Left ventricle myocardium inferior (tissue), 1 donor: ENCODE measurements at regions not wholly inside any gene's neighbourhood (a gene's known extent, or its start where the extent isn't known, plus 50 kb on each side); places are given as distances from the start of the nearest gene placed in this dataset.

Experiments
- DNase-seq: peaks from one replicate; pipeline ENCODE4 v3.0.0-alpha.2; 2020
- H3K27ac ChIP-seq: fragments of 200-600 bp; replicated peaks from 2 replicates; pipeline ENCODE4 v1.8.0; 2021
- H3K27me3 ChIP-seq: fragments of 200-600 bp; 2 replicates; pipeline ENCODE4 v1.8.0; 2021; ENCODE audit warnings: low read depth
- H3K36me3 ChIP-seq: fragments of 200-600 bp; 2 replicates; pipeline ENCODE4 v1.8.0; 2021
- H3K4me1 ChIP-seq: fragments of 200-600 bp; 2 replicates; pipeline ENCODE4 v1.8.0; 2021
- H3K4me3 ChIP-seq: fragments of 200-600 bp; 2 replicates; pipeline ENCODE4 v1.8.0; 2021; ENCODE audit warnings: mild to moderate bottlenecking, moderate library complexity
- H3K9me3 ChIP-seq: fragments of 200-600 bp; replicated peaks from 2 replicates; pipeline ENCODE4 v1.8.0; 2021
- intact Hi-C: fragments of 100-400 bp; cut with micrococcal nuclease; formaldehyde crosslinking; loops from one replicate; pipeline ENCODE4 v1.11.0; 2022
- TF ChIP-seq, protein P1 (sequence below): fragments of 200-600 bp; IDR thresholded peaks from 2 replicates; pipeline ENCODE4 v1.8.0; 2021; ENCODE audit warnings: antibody characterized with exemption, mild to moderate bottlenecking, borderline replicate concordance
- donor health status: DM: no; HTN: yes; CAD: no; lungs with severe emphysema.

DNA sequence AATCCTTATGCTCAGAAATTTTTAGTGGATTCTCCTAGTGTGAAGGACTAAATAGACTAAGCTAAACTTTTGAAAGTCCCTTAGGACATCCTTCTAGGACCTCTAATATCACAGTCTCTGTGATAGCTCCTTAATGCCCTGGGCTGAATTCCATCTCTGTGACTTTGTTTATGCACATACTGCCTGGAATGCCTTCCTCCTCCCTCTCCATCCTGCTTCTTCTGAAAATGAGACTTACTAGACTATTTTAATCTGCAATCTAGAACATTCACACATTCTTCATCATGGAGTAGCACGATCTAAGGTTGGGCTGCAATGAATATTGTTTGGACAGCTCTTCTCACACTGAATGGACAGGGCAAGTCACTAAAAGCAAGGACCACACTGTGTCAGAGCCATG is 65.0 kb upstream of the MSX1 start:
- no peak for DNase-seq
- H3K9me3 ChIP-seq, result peaks cover 3% of the 10 kb centered on the region
- H3K36me3 ChIP-seq, result no peaks in the 10 kb centered on the region
- peaks cover 37% of the 10 kb centered on the region for H3K27me3 ChIP-seq
- TF ChIP-seq, protein P1, sequence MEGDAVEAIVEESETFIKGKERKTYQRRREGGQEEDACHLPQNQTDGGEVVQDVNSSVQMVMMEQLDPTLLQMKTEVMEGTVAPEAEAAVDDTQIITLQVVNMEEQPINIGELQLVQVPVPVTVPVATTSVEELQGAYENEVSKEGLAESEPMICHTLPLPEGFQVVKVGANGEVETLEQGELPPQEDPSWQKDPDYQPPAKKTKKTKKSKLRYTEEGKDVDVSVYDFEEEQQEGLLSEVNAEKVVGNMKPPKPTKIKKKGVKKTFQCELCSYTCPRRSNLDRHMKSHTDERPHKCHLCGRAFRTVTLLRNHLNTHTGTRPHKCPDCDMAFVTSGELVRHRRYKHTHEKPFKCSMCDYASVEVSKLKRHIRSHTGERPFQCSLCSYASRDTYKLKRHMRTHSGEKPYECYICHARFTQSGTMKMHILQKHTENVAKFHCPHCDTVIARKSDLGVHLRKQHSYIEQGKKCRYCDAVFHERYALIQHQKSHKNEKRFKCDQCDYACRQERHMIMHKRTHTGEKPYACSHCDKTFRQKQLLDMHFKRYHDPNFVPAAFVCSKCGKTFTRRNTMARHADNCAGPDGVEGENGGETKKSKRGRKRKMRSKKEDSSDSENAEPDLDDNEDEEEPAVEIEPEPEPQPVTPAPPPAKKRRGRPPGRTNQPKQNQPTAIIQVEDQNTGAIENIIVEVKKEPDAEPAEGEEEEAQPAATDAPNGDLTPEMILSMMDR, result no peak
- H3K27ac ChIP-seq, result no peak overlapping the region
- H3K4me1 ChIP-seq, result no peaks in the 10 kb centered on the region
- H3K4me3 ChIP-seq, result no peak overlapping the region
- intact Hi-C loops, result no loop called here

DNA sequence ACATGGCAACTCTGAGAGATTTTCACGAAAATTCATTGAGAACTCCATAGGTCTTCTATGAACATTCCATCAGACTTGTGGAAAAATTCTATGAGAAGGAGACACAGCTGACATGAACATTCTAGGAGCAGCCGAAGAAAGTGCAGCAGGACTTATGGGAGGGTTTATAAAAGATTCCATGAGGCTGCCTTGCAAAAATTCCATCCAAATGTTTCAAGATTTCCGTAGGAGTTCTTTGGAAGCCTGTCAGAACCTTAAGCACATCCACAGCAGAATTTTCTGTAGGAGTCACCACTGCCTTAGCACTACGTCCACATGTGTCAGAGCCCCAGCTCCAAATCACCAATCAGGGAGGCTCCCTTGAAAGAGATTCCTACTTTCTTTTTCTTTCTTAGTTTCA is 67.0 kb upstream of the MSX1 start:
- H3K4me1 ChIP-seq, result no peaks in the 10 kb centered on the region
- intact Hi-C loops, result no loop called here
- no peak for DNase-seq
- H3K36me3 ChIP-seq, result no peaks in the 10 kb centered on the region
- H3K4me3 ChIP-seq, result no peak overlapping the region
- no peak overlapping the region for H3K27ac ChIP-seq
- H3K9me3 ChIP-seq, result peaks cover 22% of the 10 kb centered on the region
- peaks cover 30% of the 10 kb centered on the region for H3K27me3 ChIP-seq
- TF ChIP-seq, protein P1, result no peak

- DNase-seq, result no peak
Measured at GRCh38 chr4:4791299-4792111, 68.0 kb upstream of the MSX1 start.

GRCh38 chr4:4789462-4789861 is 70.0 kb upstream of the MSX1 start:
- TF ChIP-seq, protein P1, result no peak
- no peaks in the 10 kb centered on the region for H3K36me3 ChIP-seq
- peaks cover 9% of the 10 kb centered on the region for H3K27me3 ChIP-seq
- H3K27ac ChIP-seq, result no peak overlapping the region
- DNase-seq, result no peak
- no peak overlapping the region for H3K4me3 ChIP-seq
- intact Hi-C loops, result no loop called here
- H3K9me3 ChIP-seq, result peaks cover 23% of the 10 kb centered on the region
- no peaks in the 10 kb centered on the region for H3K4me1 ChIP-seq

More at GRCh38 chr4:4791299-4792111, 68.0 kb upstream of the MSX1 start:
- TF ChIP-seq, protein P1, result no peak
- intact Hi-C loops, result no loop called here
- Histone ChIP-seq H3K27me3 (peaks cover 21% of the 10 kb centered on the region), H3K9me3 (peaks cover 23% of the 10 kb centered on the region), H3K27ac (no peak overlapping the region), H3K4me3 (no peak overlapping the region), H3K4me1 (no peaks in the 10 kb centered on the region), H3K36me3 (no peaks in the 10 kb centered on the region)

DNA sequence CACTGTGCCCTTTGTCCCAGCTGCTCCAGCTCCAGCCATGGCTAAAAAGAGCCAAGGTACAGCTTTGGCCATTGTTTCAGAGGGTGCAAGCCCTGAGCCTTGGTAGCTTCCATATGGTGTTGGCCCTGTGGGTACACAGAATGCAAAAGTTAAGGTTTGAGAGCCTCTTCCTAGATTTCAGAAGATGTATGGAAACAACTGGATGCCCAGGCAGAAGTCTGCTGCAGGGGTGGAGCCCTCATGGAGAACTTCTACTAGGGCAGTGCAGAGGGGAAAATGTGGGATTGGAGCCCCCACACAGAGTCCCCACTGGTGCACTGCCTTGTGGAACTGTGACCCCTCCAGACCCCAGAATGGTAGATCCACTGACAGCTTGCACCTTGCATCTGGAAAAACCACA is 70.9 kb upstream of the MSX1 start:
- no peak for DNase-seq
- intact Hi-C loops, result no loop called here
- H3K27ac ChIP-seq, result no peak overlapping the region
- peaks cover 14% of the 10 kb centered on the region for H3K27me3 ChIP-seq
- H3K4me3 ChIP-seq, result no peak overlapping the region
- H3K4me1 ChIP-seq, result no peaks in the 10 kb centered on the region
- TF ChIP-seq, protein P1, result no peak
- no peaks in the 10 kb centered on the region for H3K36me3 ChIP-seq
- peaks cover 23% of the 10 kb centered on the region for H3K9me3 ChIP-seq
